ENCODE measurements at regions not wholly inside any gene's neighbourhood (a gene's known extent, or its start where the extent isn't known, plus 50 kb on each side); places are given as distances from the start of the nearest gene placed in this dataset.

DNA sequence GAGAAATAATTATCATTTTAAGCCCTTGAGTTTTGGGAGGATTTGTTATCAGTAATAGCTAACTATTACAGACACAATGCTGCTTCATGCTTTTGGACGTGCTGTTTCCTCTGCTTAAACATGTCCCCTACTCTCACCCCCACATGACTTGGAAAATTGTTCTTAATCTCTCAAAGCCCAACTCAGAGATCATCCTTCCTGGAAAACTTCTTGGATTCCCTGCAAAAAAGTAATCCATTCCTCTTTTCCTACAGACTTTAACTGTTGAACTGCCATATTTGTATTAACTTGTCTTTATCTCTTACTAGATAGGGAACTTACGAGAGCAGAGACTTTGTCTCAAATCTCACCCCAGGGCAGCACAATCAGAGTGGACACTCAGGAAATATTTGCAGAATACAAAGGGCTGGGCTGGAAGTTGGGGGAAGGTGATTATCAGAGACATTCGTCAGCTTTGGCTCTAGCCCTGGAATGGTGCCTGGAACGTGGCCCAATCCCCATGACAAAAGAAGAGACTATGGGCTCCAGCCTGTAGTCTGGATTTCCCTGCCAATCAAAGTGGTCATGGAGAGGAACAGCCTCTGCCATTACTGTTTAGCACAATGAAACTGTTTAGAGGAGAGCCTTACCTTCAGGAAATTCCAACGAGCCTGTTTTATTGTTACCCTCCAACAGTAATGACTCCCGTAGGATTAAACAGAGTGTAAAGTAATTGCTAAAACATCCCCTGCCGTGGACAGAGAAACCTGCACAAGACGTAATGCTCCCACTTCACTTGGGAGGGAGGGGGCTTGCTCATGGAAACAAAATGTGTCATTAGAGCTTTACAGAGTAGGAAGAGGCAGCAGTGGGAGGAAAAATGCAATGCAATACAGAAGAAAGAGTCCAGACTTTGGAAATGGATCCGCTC is 140.4 kb upstream of the AUTS2 start:
- no CpG with 5 or more reads among the region's 9 CpGs for WGBS (ENCODE audit: insufficient coverage, insufficient read length)
- 0 out of 2 replicates have a peak, but pooled peaks cover 2% of the 10 kb centered on the region for H3K4me1 ChIP-seq (ENCODE audit: control insufficient read depth, insufficient read depth, low read length)
- no peak overlapping the region for H3K27ac ChIP-seq (ENCODE audit: low read length)
- H3K9me3 ChIP-seq (ENCODE audit: control insufficient read depth, insufficient read depth, low read length) = no peaks in the 10 kb centered on the region
- no peak overlapping the region for H3K4me3 ChIP-seq (ENCODE audit: low read length)
- peak; percentile 31 for DNase-seq (ENCODE audit: low read depth, low spot score)
- no peaks in the 10 kb centered on the region for H3K36me3 ChIP-seq (ENCODE audit: control insufficient read depth, insufficient read depth, low read length)
- H3K27me3 ChIP-seq (ENCODE audit: control insufficient read depth, insufficient read depth, low read length) = no peaks in the 10 kb centered on the region

DNA sequence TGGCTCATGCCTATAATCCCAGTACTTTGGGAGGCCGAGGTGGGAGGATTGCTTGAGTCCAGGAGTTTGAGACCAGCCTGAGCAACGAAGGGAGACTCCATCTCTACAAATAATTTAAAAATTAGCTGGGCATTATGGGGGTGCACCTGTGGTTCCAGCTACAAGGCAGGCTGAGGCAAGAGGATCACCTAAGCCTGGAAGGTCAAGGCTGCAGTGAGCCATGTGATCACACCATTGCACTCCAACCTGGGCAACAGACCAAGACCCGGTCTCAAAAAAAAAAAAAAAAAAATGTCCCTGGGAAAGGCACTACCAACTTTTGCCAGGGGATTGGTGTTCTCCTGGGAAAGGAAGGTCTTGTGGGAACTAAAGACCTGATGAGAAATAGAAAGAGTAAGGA is 134.2 kb upstream of the AUTS2 start:
- no peak for DNase-seq (ENCODE audit: low read depth, low spot score)
- Histone ChIP-seq H3K4me1 (ENCODE audit: control insufficient read depth, insufficient read depth, low read length) (no peaks in the 10 kb centered on the region), H3K27ac (ENCODE audit: low read length) (no peak overlapping the region), H3K4me3 (ENCODE audit: low read length) (no peak overlapping the region), H3K9me3 (ENCODE audit: control insufficient read depth, insufficient read depth, low read length) (no peaks in the 10 kb centered on the region), H3K27me3 (ENCODE audit: control insufficient read depth, insufficient read depth, low read length) (no peaks in the 10 kb centered on the region), H3K36me3 (ENCODE audit: control insufficient read depth, insufficient read depth, low read length) (no peaks in the 10 kb centered on the region)
- WGBS (ENCODE audit: insufficient coverage, insufficient read length) = no CpG with 5 or more reads among the region's 3 CpGs

DNA sequence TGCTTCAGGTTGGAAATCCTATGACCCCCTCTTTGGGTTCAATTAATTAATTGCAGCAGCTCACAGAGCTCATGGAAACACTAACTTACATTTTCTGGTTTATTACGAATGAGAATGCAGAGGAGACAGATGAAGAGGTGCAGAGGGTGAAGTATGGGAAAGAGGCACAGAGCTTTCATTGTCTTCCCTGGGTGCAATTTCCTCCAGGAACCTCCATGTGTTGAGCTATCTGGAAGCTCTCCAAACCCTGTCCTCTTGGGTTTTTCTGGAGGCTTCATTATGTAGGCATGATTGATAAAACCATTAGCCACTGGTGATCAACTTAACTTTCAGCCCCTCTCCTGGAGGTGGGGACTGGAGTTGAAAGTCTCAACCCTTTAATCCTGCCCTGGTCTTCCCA is 133.0 kb upstream of the AUTS2 start:
- no CpG with 5 or more reads among the region's 1 CpG for WGBS (ENCODE audit: insufficient coverage, insufficient read length)
- no peak for DNase-seq (ENCODE audit: low read depth, low spot score)

DNA sequence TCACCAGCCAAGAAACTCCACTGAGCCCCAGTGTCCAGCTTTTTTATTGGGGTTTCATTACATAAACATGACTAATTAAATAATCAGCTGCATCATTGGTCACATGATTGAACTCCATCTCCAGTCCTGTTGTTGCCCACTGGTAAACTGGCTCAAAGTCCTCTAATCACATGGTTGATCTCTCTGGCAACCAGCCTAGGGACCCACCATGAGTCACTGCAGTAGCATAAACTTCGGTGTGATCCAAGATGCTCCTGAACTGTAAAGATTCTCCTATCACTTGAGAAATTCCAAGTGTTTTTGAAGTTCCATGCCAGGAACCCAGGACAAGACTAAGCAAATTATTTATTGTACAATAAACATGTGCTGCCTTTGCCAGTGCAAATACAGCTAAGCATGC is 130.4 kb upstream of the AUTS2 start:
- Histone ChIP-seq H3K27ac (ENCODE audit: low read length) (no peak overlapping the region), H3K27me3 (ENCODE audit: control insufficient read depth, insufficient read depth, low read length) (no peaks in the 10 kb centered on the region), H3K36me3 (ENCODE audit: control insufficient read depth, insufficient read depth, low read length) (no peaks in the 10 kb centered on the region), H3K4me3 (ENCODE audit: low read length) (no peak overlapping the region), H3K9me3 (ENCODE audit: control insufficient read depth, insufficient read depth, low read length) (no peaks in the 10 kb centered on the region), H3K4me1 (ENCODE audit: control insufficient read depth, insufficient read depth, low read length) (no peaks in the 10 kb centered on the region)
- no CpG with 5 or more reads among the region's 1 CpG for WGBS (ENCODE audit: insufficient coverage, insufficient read length)
- no peak for DNase-seq (ENCODE audit: low read depth, low spot score)

More for the DNA sequence above, 133.0 kb upstream of the AUTS2 start:
- Histone ChIP-seq H3K9me3 (ENCODE audit: control insufficient read depth, insufficient read depth, low read length) (no peaks in the 10 kb centered on the region), H3K27ac (ENCODE audit: low read length) (no peak overlapping the region), H3K27me3 (ENCODE audit: control insufficient read depth, insufficient read depth, low read length) (no peaks in the 10 kb centered on the region), H3K4me3 (ENCODE audit: low read length) (no peak overlapping the region), H3K4me1 (ENCODE audit: control insufficient read depth, insufficient read depth, low read length) (no peaks in the 10 kb centered on the region), H3K36me3 (ENCODE audit: control insufficient read depth, insufficient read depth, low read length) (no peaks in the 10 kb centered on the region)

DNA sequence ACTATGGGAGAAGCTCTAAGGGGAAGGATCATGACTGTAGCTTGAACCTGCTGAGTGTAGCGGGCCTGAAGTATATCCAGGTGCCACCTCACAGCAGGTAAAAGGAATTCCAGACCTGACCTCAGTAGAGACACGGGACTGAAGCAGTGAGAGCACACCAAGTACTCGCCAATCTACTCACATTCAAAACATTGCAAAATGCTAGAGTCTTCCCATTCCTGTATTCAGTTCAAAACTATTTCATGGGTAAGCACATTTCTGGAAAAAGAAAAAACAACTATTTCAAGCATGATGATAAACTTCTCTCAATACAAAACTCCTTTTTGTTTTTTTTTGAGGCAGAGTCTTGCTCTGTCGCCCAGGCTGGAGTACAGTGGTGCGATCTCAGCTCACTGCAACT is 121.9 kb upstream of the AUTS2 start:
- Histone ChIP-seq H3K36me3 (ENCODE audit: control insufficient read depth, insufficient read depth, low read length) (no peaks in the 10 kb centered on the region), H3K27me3 (ENCODE audit: control insufficient read depth, insufficient read depth, low read length) (no peaks in the 10 kb centered on the region), H3K9me3 (ENCODE audit: control insufficient read depth, insufficient read depth, low read length) (no peaks in the 10 kb centered on the region), H3K27ac (ENCODE audit: low read length) (no peak overlapping the region), H3K4me1 (ENCODE audit: control insufficient read depth, insufficient read depth, low read length) (no peaks in the 10 kb centered on the region), H3K4me3 (ENCODE audit: low read length) (no peak overlapping the region)
- DNase-seq (ENCODE audit: low read depth, low spot score) = no peak
- no CpG with 5 or more reads among the region's 5 CpGs for WGBS (ENCODE audit: insufficient coverage, insufficient read length)

DNA sequence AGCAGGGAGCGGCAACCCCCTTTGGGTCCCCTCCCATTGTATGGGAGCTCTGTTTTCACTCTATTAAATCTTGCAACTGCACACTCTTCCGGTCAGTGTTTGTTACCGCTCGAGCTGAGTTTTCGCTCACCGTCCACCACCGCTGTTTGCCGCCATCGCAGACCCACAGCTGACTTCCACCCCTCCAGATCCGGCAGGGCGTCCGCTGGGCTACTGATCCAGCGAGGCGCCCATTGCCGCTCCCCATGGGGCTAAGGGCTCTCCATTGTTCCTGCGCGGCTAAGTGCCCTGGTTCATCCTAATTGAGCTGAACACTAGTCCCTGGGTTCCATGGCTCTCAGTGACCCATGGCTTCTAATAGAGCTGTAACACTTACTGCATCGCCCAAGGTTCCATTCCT is 115.6 kb upstream of the AUTS2 start:
- H3K36me3 ChIP-seq (ENCODE audit: control insufficient read depth, insufficient read depth, low read length) = no peaks in the 10 kb centered on the region
- no CpG with 5 or more reads among the region's 18 CpGs for WGBS (ENCODE audit: insufficient coverage, insufficient read length)
- H3K9me3 ChIP-seq (ENCODE audit: control insufficient read depth, insufficient read depth, low read length) = no peaks in the 10 kb centered on the region

DNA sequence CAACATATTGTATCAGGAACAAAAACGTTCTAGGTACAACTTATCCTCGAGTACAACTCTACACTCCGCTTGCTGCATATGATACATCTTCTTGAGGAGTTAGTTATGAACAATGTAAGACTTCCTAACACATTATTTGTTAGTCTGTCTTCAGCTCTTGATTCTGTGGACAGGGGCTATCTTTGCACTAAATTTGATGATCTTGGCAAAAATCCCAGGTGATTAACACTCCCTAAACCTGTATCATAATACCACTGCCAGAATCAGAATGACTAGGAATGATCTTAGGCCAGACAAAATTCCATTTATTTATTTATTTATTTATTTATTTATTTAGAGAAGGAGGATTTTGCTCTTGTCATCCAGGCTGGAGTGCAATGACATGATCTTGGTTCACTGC is 108.7 kb upstream of the AUTS2 start:
- DNase-seq (ENCODE audit: low read depth, low spot score) = no peak
- WGBS (ENCODE audit: insufficient coverage, insufficient read length) = no CpG with 5 or more reads among the region's 3 CpGs
- Histone ChIP-seq H3K27me3 (ENCODE audit: control insufficient read depth, insufficient read depth, low read length) (no peaks in the 10 kb centered on the region), H3K27ac (ENCODE audit: low read length) (no peak overlapping the region), H3K4me1 (ENCODE audit: control insufficient read depth, insufficient read depth, low read length) (no peaks in the 10 kb centered on the region), H3K9me3 (ENCODE audit: control insufficient read depth, insufficient read depth, low read length) (no peaks in the 10 kb centered on the region), H3K4me3 (ENCODE audit: low read length) (no peak overlapping the region), H3K36me3 (ENCODE audit: control insufficient read depth, insufficient read depth, low read length) (no peaks in the 10 kb centered on the region)

More for the DNA sequence above, 115.6 kb upstream of the AUTS2 start:
- Histone ChIP-seq H3K4me1 (ENCODE audit: control insufficient read depth, insufficient read depth, low read length) (no peaks in the 10 kb centered on the region), H3K4me3 (ENCODE audit: low read length) (no peak overlapping the region), H3K27me3 (ENCODE audit: control insufficient read depth, insufficient read depth, low read length) (no peaks in the 10 kb centered on the region), H3K27ac (ENCODE audit: low read length) (no peak overlapping the region)
- no peak for DNase-seq (ENCODE audit: low read depth, low spot score)

DNA sequence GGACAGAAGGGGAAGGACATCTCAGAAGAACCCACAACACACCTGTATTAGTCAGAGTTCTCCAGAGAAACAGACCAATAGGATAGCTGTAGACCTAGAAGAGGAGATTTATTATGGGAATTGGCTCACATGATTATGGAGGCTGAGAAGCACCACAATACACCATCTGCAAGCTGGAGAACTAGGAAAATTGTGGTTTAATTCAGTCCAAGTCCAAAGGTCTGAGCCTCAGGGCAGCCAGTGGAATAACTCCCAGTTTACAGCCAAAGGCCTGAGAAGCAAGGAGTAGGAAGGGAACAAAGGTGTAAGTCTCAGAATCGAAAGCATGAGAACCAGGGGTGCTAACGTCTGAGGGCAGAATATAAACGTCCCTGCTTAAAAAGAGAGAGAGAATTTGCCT is 99.6 kb upstream of the AUTS2 start:
- Histone ChIP-seq H3K4me1 (ENCODE audit: control insufficient read depth, insufficient read depth, low read length) (no peaks in the 10 kb centered on the region), H3K4me3 (ENCODE audit: low read length) (no peak overlapping the region), H3K27me3 (ENCODE audit: control insufficient read depth, insufficient read depth, low read length) (no peaks in the 10 kb centered on the region), H3K27ac (ENCODE audit: low read length) (no peak overlapping the region), H3K36me3 (ENCODE audit: control insufficient read depth, insufficient read depth, low read length) (no peaks in the 10 kb centered on the region), H3K9me3 (ENCODE audit: control insufficient read depth, insufficient read depth, low read length) (no peaks in the 10 kb centered on the region)
- DNase-seq (ENCODE audit: low read depth, low spot score) = no peak
- no CpG with 5 or more reads among the region's 3 CpGs for WGBS (ENCODE audit: insufficient coverage, insufficient read length)

DNA sequence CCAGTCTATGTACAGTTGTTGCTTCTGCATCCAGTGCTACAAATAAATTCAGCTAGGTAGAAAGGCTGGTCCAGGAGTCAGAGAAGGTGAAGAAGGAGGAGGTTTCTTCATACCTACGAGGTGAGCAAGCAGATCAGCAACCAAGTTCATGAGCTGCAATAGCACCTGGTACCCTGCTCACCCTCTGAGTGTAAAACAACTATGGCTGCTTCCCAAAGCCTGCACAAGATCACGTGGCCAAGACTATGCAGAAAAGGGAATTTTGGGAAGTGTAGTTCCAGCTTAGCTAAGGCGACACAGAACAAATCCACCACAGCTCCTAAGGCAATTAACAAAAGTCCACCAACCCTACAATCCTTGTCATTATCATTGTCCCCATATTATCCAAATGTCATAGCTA is 95.9 kb upstream of the AUTS2 start:
- no peak for DNase-seq (ENCODE audit: low read depth, low spot score)

DNA sequence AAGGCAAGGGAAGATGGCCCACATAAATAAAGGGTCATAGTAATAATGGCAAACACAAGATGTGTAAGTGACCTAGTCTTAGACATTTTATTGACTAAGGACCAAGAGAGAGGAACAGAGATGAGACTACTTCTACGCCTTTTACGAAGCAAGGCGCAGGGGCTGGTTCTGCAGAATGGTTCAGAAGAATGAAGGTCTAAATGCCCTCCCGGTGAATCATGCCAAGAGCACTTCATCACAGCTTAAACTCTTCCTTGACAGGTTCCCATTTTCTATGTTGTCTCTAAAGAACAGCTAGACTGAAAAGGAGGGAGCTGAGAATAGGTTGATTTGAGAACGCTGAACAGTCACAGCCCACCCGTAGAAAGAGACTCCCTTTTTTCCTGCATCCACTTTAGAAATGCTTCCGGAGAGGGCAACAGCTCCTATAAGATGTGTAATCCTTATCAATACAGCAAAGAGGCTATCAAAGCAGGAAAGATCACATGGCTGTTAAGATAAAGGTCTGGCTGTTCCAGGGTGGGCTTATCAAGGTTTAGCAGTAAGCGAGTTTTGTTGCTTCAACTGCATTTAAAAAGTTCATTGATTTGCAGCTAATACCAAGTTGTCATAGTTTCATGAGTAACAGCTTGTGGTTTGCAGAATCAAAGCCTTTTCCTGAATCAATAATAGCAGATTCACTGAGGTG is 93.4 kb upstream of the AUTS2 start:
- H3K27ac ChIP-seq (ENCODE audit: low read length) = no peak overlapping the region
- no peaks in the 10 kb centered on the region for H3K9me3 ChIP-seq (ENCODE audit: control insufficient read depth, insufficient read depth, low read length)
- H3K4me1 ChIP-seq (ENCODE audit: control insufficient read depth, insufficient read depth, low read length) = no peaks in the 10 kb centered on the region
- no CpG with 5 or more reads among the region's 8 CpGs for WGBS (ENCODE audit: insufficient coverage, insufficient read length)
- DNase-seq (ENCODE audit: low read depth, low spot score) = no peak
- no peaks in the 10 kb centered on the region for H3K36me3 ChIP-seq (ENCODE audit: control insufficient read depth, insufficient read depth, low read length)
- H3K27me3 ChIP-seq (ENCODE audit: control insufficient read depth, insufficient read depth, low read length) = no peaks in the 10 kb centered on the region
- H3K4me3 ChIP-seq (ENCODE audit: low read length) = no peak overlapping the region

More for the DNA sequence above, 95.9 kb upstream of the AUTS2 start:
- Histone ChIP-seq H3K4me1 (ENCODE audit: control insufficient read depth, insufficient read depth, low read length) (no peaks in the 10 kb centered on the region), H3K27ac (ENCODE audit: low read length) (no peak overlapping the region), H3K36me3 (ENCODE audit: control insufficient read depth, insufficient read depth, low read length) (no peaks in the 10 kb centered on the region), H3K9me3 (ENCODE audit: control insufficient read depth, insufficient read depth, low read length) (no peaks in the 10 kb centered on the region), H3K4me3 (ENCODE audit: low read length) (no peak overlapping the region), H3K27me3 (ENCODE audit: control insufficient read depth, insufficient read depth, low read length) (no peaks in the 10 kb centered on the region)
- no CpG with 5 or more reads among the region's 3 CpGs for WGBS (ENCODE audit: insufficient coverage, insufficient read length)

Data from iPS DF 6.9 (cell line).